ENCODE measurements at regions not wholly inside any gene's neighbourhood (a gene's known extent, or its start where the extent isn't known, plus 50 kb on each side); places are given as distances from the start of the nearest gene placed in this dataset.

DNA sequence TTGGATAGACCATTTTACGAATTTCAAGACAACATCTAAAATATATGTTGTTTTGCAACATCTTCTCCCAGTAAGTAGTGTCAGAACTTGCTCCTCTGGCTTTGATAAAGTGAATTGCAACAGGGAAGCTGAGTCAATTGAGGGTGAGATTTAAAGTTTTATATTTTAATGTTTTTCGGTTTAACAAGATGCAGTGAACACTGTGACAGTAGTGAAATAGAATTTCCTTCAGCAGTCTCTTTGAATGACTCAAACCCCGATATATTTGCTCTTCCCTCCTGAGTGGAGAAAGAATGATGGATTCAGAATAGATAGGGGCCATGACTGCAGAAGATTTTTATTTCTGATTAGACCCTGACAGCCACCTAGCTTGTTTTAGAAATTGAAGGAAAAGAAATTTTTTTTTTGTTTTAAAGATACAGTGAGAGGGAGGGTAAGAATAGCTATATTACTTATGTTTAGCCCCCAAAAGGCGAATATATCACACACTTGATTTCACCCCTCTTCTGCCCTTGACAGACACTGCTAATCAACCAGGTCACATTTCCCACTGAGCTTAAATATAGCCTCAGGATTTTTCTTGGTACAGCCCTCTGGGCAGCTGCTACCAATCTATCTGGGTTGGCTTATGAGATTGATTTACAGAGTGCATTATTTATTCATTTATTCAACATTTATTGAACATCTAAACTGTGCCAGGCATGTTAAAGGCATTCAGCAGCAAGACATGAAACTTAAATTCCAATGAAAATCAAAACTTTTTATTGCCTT is 183.3 kb upstream of the ADAMTS9 start:
- DNase-seq, result no peak

DNA sequence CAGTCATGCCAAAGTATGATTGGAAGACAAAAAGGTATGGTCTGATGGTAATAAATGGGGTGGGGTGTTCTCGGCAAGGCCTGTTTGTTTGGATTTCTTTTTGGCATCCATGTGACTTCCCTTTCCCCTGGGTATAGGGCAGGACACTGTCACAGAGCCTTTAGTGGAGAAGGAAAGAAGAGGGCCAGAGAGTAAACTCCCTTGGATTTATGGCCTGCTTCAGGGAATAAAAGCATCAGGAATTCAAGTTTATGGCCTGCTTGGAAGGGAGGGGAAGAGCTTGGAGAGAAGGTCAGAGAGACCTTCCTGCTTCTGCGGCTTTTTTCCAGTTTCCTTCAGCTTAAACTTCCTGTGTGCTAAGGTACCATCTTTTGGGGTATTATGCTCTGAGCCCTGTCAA is 179.4 kb upstream of the ADAMTS9 start:
- DNase-seq, result no peak

DNA sequence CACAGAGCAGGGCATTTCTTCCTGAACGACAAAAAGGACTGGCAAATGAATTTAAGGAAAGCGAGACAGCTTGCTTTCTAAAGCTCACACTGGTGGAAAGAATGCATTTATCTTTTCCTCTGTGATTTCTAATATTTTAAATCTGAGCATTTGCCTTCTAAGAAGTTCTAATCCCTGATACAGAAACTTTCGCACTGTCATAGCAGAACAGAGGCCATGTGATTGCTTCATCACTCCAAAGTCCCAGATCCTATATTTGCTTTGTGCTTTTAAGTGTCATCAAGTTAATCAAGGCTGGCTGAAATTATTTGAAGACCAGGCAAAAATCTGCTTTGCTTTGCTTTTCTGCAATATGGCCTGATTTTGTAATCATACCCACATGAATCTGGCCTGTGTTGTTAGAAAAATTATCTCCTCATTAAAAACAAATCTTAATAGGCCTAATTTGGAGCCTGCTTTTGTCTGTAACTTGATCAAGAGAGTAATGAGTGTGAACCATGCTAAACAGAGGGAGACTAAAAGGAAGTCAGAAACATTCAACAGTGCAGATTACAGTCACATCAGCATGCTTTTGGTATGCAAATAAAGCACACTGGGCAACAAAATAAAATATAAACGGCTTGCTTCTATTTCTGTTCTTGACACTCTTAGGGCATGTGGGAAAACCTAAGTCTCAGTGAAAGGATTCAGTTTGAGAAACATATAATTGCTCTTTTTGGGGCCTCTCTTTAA is 178.2 kb upstream of the ADAMTS9 start:
- DNase-seq, result no peak

DNA sequence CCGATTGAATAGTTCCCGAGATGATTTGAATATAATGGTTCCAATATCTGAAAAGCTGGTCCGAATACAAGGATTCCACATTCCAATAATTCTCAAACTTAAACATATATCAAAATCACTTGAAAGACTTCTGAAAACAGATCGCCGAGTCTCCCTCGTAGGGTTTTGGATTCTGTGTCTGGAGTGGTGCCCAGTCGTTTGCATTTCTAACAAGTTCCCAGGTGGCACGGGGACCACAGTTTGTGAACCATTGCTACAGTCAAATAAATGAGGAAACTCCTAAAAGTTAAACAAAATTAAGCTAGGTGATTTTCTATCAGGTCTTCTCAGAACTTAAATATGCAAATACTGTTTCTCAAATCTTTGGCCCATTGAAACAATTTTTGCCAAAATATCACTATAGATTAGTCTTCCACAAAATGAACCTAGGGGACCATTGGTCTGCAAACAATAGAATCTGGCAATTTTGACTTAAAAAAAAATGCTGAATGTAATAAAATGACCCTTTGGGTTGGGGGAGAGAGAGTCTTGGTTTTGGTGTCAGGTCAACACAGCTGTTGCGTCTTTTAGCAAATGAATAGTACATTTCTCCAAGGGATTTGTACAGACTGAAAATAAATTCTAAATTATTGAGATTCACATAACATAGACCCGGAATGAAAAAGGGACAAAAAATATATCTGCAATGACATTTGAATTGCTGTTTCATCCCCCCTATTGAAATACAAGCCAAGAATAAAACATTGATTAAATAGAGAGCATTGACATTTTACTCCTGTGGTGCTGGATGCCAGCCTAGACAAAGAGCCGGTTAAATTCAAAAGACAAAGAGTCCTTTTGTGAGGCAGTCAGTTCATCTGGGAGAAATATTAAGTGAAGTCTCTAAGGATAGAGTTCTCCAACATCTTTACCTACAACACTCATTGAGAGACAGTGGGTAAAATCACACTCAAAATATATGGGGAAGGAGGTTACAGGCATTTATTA is 175.7 kb upstream of the ADAMTS9 start:
- no peak for DNase-seq

DNA sequence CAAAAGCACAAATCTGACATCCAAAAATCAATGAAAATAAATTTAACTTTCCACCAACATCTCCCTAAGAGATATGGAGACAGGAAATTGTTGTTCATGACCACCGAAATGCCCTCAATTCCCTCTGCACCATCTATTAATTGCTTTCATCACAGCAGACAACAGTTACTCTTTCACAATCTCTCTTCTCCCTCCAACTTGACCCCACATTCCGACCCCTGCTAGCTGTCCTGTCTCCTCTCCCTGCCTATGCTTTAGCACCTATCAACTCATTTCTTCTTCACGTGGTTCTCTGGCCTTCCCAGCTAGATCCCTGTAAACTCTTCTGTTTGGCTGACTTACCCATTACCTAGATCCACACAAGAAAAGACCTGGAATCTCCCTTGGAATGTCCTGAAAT is 173.9 kb upstream of the ADAMTS9 start:
- DNase-seq, result no peak

DNA sequence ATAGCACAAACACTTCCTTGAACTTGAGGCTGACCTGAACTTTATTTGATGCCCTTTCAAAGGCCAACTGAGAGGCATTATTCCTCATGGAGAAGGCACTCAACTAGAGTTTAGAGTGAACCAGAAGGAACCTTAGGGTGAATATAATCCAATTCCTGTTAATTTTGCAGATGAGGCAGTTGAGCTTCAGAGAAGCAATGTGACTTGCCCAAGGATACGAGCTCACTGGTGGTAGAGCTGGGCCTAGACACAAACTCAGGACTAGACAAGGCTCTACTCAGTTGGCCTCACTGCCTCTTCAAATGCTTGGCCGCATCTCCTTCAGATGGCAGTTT is 172.7 kb upstream of the ADAMTS9 start:
- no peak for DNase-seq

DNA sequence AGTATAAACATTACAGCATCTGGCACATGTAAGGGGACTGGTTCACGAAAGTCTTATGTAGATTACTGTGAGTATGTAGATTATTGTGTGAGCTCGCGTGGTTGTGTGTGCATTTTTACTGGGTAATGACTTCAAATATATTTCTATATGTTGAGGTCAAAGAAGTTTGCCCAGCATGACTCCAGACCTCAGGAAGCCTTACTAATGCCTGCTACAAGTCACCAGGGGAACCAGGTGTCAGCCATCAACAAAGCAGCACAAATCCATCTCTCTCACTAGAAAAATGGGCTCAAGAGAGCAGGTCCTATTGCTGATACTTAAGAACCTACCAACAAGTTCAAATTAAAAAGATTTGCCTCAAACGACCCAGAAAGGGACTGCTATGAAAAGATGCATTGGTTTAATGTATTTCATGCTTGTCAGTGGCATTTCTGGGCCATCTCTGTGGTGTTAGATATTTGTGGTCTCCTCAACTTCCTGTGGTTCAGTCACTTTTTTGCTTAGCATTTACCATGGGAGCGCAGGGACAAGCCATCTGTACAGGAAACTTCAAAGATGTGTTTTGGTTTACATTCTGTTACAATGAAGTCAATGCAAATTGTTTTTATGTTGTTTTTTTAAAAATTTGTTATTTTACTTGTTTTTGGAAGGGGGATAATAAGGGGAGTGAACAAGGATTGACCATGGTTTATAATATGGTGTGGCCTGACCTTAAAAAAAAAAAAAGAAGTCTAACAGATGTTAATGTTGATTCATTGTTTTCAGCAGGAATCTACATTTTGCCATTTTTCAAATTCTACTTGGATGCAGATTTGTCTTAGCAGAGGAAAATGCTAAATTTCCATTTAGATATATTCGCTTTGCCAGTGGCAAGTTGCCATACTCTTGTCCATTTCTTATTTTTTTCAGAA is 172.1 kb upstream of the ADAMTS9 start:
- no peak for DNase-seq

DNA sequence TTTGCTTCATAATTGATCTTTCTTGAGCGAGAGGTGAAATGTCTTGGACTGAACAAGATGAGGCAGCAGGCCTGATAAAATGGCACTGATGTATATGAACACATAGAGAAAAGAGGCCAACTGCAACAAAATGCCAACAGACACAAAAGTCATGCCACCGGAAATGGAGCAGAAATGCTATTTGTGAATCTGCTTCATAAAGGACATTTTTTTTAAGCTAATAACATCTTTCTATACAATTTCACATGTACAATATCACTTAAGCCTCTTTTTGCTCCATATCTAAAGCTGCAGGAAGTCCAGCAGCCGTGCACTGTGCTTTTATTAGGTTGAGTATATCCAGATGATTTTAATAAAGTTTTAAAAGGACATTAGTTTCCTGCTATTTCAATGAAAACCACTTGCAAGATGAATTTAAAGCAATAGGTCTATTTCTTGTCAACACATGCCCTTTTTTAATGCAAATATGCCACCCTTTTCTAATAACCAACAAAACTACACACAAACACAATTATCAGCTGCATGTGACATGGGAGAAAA is 169.2 kb upstream of the ADAMTS9 start:
- DNase-seq, result no peak

DNA sequence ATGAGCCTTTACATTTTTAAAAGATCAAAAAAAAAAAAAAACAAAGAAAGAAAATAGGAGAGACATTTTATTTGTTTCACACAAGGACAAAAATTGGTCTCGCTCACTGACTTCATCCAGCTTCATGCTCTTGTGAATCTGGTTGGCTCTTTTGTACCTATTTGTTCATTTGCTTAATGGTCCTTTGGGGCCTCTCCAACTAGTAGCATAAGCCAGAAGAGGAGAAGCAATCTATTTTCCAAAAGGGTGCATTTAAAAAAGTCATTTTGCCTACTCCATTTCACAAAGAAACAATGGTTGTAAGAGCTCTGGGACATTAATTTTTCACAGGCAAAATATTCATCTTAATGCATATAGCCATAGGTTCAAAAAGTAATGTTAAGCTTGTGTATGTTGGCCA is 168.3 kb upstream of the ADAMTS9 start:
- no peak for DNase-seq

DNA sequence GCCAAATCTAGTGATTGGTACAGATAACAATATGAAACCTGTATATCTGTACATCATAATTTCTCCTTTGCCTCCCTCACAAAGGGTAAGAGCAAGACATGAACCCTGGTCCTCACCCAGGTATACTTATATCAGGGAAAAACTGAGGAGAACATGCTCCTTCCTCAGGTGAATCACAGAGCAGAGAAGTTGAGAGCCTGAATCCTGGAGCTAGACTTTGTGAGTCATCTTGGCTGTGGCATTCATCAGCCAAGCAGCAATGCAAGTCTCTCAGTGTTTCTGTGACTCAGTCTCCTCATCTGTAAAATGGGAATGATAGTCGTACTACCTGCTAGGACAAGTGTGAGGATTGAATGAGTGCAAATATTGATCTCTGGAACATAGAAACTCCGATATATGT is 165.7 kb upstream of the ADAMTS9 start:
- DNase-seq, result no peak

DNA sequence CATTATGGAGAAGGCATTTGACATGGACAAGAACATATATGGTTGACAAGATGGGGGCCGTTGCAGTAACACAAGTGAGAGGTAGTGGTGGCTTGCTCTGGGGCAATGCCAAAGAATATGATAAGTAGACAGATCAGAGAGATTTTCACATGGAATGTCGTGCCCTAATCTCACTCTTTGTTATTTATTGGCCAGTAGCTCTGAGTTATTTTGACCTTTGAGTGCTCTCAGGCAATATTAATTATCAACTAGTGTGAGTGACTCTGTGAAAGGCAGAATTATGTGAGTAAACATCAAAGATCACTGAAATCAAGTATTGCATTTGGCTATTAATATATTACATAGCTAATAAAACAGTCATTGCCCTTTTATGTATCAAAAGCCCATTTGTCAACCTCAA is 164.9 kb upstream of the ADAMTS9 start:
- no peak for DNase-seq

DNA sequence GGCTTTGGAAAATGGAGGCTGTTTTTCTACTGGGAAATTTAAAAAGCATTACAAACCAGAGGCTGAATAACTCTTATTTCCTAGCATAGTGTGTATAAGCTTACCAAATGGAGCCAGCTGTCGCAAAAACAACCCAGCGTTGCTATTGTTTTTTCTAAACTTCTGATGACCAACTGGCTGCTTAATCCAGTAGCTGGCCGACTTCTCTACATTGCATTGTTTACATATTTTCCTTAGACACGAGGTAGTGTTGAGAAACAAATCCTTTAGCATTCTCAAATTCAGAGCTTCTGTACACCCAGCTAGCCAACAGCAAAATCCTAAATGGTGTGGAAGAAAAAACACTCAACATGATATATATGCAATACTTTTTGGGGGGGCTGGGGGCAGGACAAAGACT is 161.0 kb upstream of the ADAMTS9 start:
- no peak for DNase-seq

DNA sequence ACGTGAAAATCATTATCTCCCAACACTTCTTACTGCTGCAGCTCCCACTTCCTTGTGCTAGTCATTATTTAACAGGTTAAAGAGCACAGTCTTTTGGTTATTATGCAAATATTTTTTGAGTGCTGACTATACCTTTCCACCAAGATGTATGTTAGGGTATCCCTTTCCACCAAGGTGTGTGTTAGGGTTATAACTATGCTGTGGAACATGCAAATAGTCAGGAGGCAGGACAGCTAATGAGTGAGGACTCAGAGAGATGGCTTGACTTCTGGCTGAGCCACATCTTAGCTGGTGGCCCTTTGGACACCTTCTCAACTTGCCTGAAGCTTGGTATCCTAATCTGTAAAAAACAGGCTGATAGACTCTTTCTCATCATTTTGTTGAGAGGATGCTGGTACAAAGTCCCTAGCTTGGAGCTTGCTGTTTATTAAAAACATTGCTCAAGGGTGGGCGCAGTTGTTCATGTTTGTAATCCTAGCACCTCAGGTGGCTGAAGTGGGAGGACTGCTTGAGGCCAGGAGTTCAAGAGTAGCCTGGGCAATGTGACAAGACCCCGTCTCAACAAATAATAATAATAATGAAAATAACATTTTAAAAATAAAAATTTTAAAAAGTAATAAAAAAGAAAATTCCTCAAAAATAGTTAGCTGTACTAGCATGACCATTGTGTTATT is 160.5 kb upstream of the ADAMTS9 start:
- no peak for DNase-seq

DNA sequence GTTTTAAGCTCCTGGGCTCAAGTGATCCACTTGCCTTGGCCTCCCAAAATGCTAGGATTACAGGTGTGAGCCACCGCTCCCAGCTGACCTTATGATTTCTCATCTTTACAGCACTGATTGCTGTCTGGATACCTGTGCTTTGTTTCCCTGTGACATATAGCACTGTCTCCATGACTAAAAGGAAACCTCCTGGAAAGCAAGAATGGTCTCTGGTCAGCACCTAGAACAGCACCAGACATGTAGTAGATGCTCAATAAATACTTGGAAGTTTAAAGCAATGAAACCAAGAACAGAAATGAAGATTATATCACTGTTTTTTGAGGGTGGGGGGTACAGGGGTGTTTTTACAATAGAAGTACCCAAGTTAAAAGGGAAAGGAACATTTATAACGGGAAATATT is 156.8 kb upstream of the ADAMTS9 start:
- DNase-seq, result no peak

DNA sequence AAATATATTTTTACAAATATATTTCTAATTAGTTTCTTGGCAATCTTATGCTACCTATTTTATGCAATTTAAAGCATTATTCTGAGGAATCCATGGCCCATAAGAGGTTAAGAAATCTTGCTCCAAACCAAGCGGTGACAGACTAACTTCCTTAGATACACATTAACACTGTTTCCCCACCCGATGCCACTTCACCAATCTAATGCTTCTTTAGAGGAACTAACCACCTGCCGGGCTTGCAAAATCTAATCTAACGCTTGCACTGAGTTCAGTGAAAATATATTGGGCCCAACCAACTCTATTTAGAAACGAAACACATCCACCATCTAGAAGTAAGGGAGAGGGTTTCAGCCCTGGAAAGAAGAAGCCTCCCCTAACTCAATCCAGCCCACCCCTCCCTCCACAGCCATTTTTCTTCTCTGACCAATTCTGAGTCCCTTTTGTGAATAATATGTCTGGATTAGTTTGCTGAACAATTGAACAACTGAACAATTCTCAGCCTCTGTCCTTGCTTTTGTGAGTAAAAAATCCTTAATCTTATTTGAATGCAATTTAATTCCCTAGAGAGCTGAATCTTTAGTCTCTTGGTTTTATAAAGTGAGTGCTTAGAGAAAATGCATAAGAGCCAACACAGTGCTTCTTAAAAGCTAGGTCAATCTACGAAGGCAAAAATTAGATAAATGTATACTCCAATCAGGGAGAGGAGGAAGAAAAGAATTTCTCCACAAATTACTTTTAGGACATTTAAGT is 150.4 kb upstream of the ADAMTS9 start:
- no peak for DNase-seq

DNA sequence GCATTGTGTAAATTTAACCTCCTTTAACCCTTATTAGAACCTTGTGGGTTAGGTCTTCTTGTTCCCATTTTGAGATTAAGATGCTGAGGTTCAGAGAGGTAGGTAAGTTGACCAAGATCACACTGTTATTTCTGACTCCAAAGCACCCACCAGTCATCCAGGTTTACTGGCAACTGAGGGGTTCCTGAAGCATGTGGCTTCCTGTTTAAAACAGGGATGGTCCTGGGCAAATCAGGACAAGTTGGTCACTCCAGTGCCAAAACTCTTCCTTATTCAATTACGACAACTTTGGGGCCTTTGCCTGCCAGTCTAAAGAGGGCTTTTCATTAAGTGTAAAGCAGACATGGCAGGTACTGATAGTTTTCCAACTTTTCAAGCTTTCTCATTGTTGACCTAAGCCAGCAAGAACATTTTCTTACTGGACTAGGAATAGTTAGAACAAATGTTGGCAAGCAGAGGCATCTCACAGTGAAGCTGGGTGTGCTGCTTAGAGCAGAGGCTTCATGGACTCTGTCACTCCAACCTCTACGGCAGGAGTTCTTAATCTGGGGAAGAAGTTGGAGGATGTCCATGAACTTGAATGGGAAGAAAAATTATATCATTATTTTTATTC is 149.4 kb upstream of the ADAMTS9 start:
- no peak for DNase-seq

DNA sequence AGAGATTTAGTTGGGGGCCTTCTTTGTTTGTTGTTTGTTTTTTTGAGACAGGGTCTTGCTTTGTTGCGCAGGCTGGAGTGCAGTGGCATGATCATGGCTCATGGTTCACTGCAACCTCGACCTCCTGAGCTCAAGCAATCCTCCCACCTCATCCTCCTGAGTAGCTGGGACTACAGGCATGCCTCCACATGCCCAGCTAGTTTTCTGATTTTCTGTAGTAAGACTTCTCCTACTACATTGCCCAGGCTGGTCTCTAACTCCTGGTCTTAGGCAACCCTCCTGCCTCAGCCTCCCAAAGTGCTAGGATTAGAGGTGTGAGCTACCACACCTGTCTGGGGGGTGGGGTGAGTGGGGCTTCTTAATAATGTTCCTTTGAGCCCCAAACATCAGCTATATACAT is 148.3 kb upstream of the ADAMTS9 start:
- DNase-seq, result no peak

DNA sequence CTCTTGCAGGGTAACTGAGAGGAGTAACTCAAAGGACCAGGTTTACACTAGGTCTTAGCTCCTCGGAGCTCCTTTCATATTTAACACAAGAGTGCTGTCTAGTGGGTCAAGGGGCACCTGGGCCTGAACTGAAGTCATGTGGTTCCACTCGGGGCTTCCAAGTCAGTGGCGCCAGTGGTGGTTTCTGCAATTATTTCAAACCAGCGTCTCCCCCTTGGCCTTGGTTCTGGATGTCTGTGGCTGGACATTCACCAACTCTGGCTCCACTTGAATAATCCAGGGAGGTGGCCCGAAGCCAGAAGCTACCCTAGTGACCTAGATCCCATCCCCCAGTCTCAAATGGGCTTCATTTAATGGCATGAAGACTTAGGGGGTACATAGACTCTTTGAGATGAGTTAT is 144.3 kb upstream of the ADAMTS9 start:
- DNase-seq, result no peak

DNA sequence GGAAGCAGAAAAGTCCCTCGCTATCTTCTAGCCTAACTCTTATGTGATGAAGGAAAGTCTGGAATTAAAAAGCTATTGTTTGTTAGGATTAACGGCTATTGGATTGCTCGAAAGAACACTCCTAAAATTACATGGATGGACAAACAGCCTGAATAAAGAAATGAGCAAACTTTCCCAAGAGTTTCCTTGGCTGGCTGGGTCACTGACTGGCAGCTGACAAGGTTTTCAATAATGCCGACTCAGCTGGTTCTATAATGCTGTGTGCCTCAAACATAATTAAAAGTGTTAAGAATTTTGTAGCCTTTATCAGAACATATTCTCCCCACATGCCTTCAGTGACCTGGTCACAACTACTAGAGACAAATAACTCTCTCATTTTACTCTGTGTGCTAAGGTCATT is 142.9 kb upstream of the ADAMTS9 start:
- no peak for DNase-seq

DNA sequence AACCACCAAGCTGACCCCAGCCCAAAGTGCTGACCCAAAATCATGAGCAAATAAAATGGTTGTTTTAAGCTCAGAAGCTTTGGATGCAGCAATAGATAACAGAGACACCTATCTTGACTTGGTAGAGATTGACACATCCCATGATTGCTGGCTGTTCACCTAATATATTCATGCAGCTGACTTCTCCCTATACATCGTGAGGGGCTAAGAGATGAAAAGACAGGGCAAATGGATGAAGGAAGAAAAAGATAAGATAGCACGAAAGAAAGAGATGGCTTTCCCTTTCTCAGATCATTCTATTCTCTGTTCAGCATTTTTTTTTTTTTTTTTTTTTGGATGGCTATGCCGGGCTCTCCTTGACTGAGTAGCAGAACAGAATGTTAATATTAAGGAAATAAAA is 141.5 kb upstream of the ADAMTS9 start:
- DNase-seq, result no peak

Data from NCI-H748 treated with DMSO at 0.1 percent for 48 hours (cell line).